ENCODE measurements at regions not wholly inside any gene's neighbourhood (a gene's known extent, or its start where the extent isn't known, plus 50 kb on each side); places are given as distances from the start of the nearest gene placed in this dataset.

- no peak for TF ChIP-seq PATZ1 (CRISPR knock-in tag; IDR thresholded peaks at IDR 0.05; ENCODE audit: borderline replicate concordance)
- no peak for TF ChIP-seq ISL1 (CRISPR knock-in tag; IDR thresholded peaks at IDR 0.05)
- TF ChIP-seq BACH2 (CRISPR knock-in tag; IDR thresholded peaks at IDR 0.05; ENCODE audit: borderline replicate concordance): no peak
- no peak for TF ChIP-seq ZNF8 (CRISPR knock-in tag; IDR thresholded peaks at IDR 0.05)
- no peak for TF ChIP-seq GLIS3 (CRISPR knock-in tag; IDR thresholded peaks at IDR 0.05)
- no peak for TF ChIP-seq ZFP3 (CRISPR knock-in tag; IDR thresholded peaks at IDR 0.05)
- no peak for TF ChIP-seq CREB5 (CRISPR knock-in tag; IDR thresholded peaks at IDR 0.05; ENCODE audit: low read depth)
- TF ChIP-seq CSDC2 (CRISPR knock-in tag; IDR thresholded peaks at IDR 0.05): no peak
- no peak for TF ChIP-seq TOX (CRISPR knock-in tag; IDR thresholded peaks at IDR 0.05; ENCODE audit: borderline replicate concordance)
- no peak for TF ChIP-seq POU6F1 (CRISPR knock-in tag; IDR thresholded peaks at IDR 0.05; ENCODE audit: borderline replicate concordance, low read depth)
- no peak for TF ChIP-seq ZFP30 (CRISPR knock-in tag; IDR thresholded peaks at IDR 0.05)
- no peak for TF ChIP-seq PPARA (CRISPR knock-in tag; IDR thresholded peaks at IDR 0.05; ENCODE audit: borderline replicate concordance)
- TF ChIP-seq TSHZ2 (CRISPR knock-in tag; IDR thresholded peaks at IDR 0.05): no peak
- no peak for TF ChIP-seq OSR1 (CRISPR knock-in tag; IDR thresholded peaks at IDR 0.05)
- TF ChIP-seq RARB (CRISPR knock-in tag; IDR thresholded peaks at IDR 0.05): no peak
- TF ChIP-seq ZC3H10 (CRISPR knock-in tag; IDR thresholded peaks at IDR 0.05): no peak
- no peak for TF ChIP-seq ZNF565 (CRISPR knock-in tag; conservative IDR thresholded peaks at IDR 0.05; ENCODE audit: low read depth)
- no peak for TF ChIP-seq TCF4 (CRISPR knock-in tag; IDR thresholded peaks at IDR 0.05; ENCODE audit: borderline replicate concordance)
- no peak for ATAC-seq
Observed at GRCh38 chr10:27449571-27449970, 54.5 kb upstream of the RAB18 start.

GRCh38 chr10:27448921-27449320 is 55.2 kb upstream of the RAB18 start:
- no peak for TF ChIP-seq ZNF565 (CRISPR knock-in tag; conservative IDR thresholded peaks at IDR 0.05; ENCODE audit: low read depth)
- no peak for TF ChIP-seq ISL1 (CRISPR knock-in tag; IDR thresholded peaks at IDR 0.05)
- no peak for TF ChIP-seq BACH2 (CRISPR knock-in tag; IDR thresholded peaks at IDR 0.05; ENCODE audit: borderline replicate concordance)
- no peak for TF ChIP-seq GLIS3 (CRISPR knock-in tag; IDR thresholded peaks at IDR 0.05)
- no peak for TF ChIP-seq CSDC2 (CRISPR knock-in tag; IDR thresholded peaks at IDR 0.05)
- TF ChIP-seq TCF4 (CRISPR knock-in tag; IDR thresholded peaks at IDR 0.05; ENCODE audit: borderline replicate concordance): no peak
- TF ChIP-seq PPARA (CRISPR knock-in tag; IDR thresholded peaks at IDR 0.05; ENCODE audit: borderline replicate concordance): no peak
- TF ChIP-seq PATZ1 (CRISPR knock-in tag; IDR thresholded peaks at IDR 0.05; ENCODE audit: borderline replicate concordance): no peak
- no peak for TF ChIP-seq CSRNP3 (CRISPR knock-in tag; IDR thresholded peaks at IDR 0.05)
- no peak for TF ChIP-seq ZNF8 (CRISPR knock-in tag; IDR thresholded peaks at IDR 0.05)
- ATAC-seq: no peak
